A549 (cell line): ENCODE measurements at regions not wholly inside any gene's neighbourhood (a gene's known extent, or its start where the extent isn't known, plus 50 kb on each side); places are given as distances from the start of the nearest gene placed in this dataset.
"Not testable (repeated sequence)": the region's sequence is repeated elsewhere in the genome, so short reads cannot be mapped to it uniquely, and the experiment has no call there.

ENCODE experiments used
- ATAC-seq, 2 experiments: fragments of 200-7000 bp in 1 of 2; fragments of >200 bp in 1 of 2; cut with Nextera tagmentation in 1 of 2; cut with Tn5 transposase in 1 of 2; 3 replicates each; pipeline versions ENCODE4 v1.8.0 to v1.9.1; 2018 to 2020; ENCODE audit warnings: mild to moderate bottlenecking in 1 of 2, moderate library complexity in 1 of 2
- CTCF ChIA-PET: fragments of 300-600 bp; sonication (Branson Sonifier 250); formaldehyde crosslinking; extraction: SDS; loops from one replicate; lab custom pipeline; 2021; ENCODE audit warnings: antibody characterized with exemption, inconsistent platforms; lab: Yijun Ruan, JAX
- POLR2A ChIA-PET: fragments of 350-600 bp; formaldehyde crosslinking; extraction: SDS; loops from one replicate; lab custom pipeline; 2021; ENCODE audit warnings: antibody characterized with exemption, inconsistent platforms; lab: Yijun Ruan, JAX
- DNase-seq, 2 experiments: peaks; one replicate each; pipeline versions ENCODE4 v3.0.0 to v3.0.0-alpha.2; 2011 to 2016; ENCODE audit warnings: low read depth in 1 of 2, low spot score in 1 of 2
- FAIRE-seq: peaks from 2 replicates; lab custom pipeline; 2011; peaks lifted over from hg19 to GRCh38; lab: Jason Lieb, UNC
- H3K27ac ChIP-seq, 2 experiments: fragments of >200 bp; sonication (Bioruptor Twin); formaldehyde crosslinking; 3 replicates each; pipeline ENCODE4 v1.5.1; 2016 to 2017
- H3K4me1 ChIP-seq: fragments of >200 bp; sonication (Bioruptor Twin); formaldehyde crosslinking; 3 replicates; pipeline ENCODE4 v1.6.1; 2016
- H3K4me2 ChIP-seq: fragments of >200 bp; sonication (Bioruptor Twin); formaldehyde crosslinking; 3 replicates; pipeline ENCODE4 v1.6.1; 2016
- H3K4me3 ChIP-seq: fragments of >200 bp; sonication (Bioruptor Twin); formaldehyde crosslinking; 3 replicates; pipeline ENCODE4 v1.5.1; 2016
- H3K9me3 ChIP-seq: fragments of >200 bp; sonication (Bioruptor Twin); formaldehyde crosslinking; 3 replicates; pipeline ENCODE4 v1.6.1; 2016
- BCL3 ChIP-seq: fragments of >200 bp; sonication (Bioruptor Twin); formaldehyde crosslinking; IDR thresholded peaks from 3 replicates; pipeline ENCODE4 v1.6.1; 2016
- CBX2 ChIP-seq: fragments of 200-600 bp; sonication (generic); IDR thresholded peaks from 2 replicates; pipeline ENCODE4 v1.6.1; 2016; ENCODE audit warnings: low read depth, mild to moderate bottlenecking, borderline replicate concordance
- CBX8 ChIP-seq: fragments of 200-600 bp; sonication (generic); IDR thresholded peaks from 2 replicates; pipeline ENCODE4 v1.6.1; 2016
- CHD4 ChIP-seq: fragments of 200-600 bp; sonication (generic); IDR thresholded peaks from 2 replicates; pipeline ENCODE4 v1.6.1; 2016; ENCODE audit warnings: antibody characterized with exemption, mild to moderate bottlenecking, borderline replicate concordance
- EHF ChIP-seq: fragments of 250-450 bp; sonication (Bioruptor Pico); IDR thresholded peaks from 2 replicates; pipeline ENCODE4 v1.5.0; 2020; ENCODE audit warnings: mild to moderate bottlenecking
- EHMT2 ChIP-seq: fragments of 200-600 bp; sonication (generic); IDR thresholded peaks from 2 replicates; pipeline ENCODE4 v1.6.1; 2016; ENCODE audit warnings: antibody characterized with exemption, low read depth, mild to moderate bottlenecking, moderate library complexity
- FOSL2 ChIP-seq, 2 experiments: fragments of 450-650 bp in 1 of 2; fragments of >200 bp in 1 of 2; sonication (Bioruptor Twin) in 1 of 2; formaldehyde crosslinking; IDR thresholded peaks; 2 replicates each; pipeline versions ENCODE4 v1.5.0 to v1.6.1; 2016 to 2020; ENCODE audit warnings: mild to moderate bottlenecking in 1 of 2, moderate library complexity in 1 of 2
- GATA3 ChIP-seq: IDR thresholded peaks from 2 replicates; pipeline ENCODE4 v1.6.1; 2012; ENCODE audit warnings: borderline replicate concordance
- HES2 ChIP-seq: fragments of >200 bp; sonication (Bioruptor Twin); formaldehyde crosslinking; IDR thresholded peaks from 2 replicates; pipeline ENCODE4 v1.6.1; 2016
- HEYL ChIP-seq: fragments of 250-450 bp; sonication (Bioruptor Pico); IDR thresholded peaks from 2 replicates; pipeline ENCODE4 v1.8.0; 2021; ENCODE audit warnings: mild to moderate bottlenecking, moderate library complexity
- HMGXB4 ChIP-seq: fragments of 250-450 bp; sonication (Bioruptor Pico); IDR thresholded peaks from 2 replicates; pipeline ENCODE4 v1.5.0; 2021; ENCODE audit warnings: mild to moderate bottlenecking, moderate library complexity, borderline replicate concordance
- HOXA7 ChIP-seq: fragments of 250-450 bp; sonication (Bioruptor Pico); IDR thresholded peaks from 2 replicates; pipeline ENCODE4 v1.5.0; 2020; ENCODE audit warnings: mild to moderate bottlenecking, moderate library complexity
- KDM5A ChIP-seq: fragments of 200-600 bp; sonication (generic); IDR thresholded peaks from 2 replicates; pipeline ENCODE4 v1.6.1; 2016; ENCODE audit warnings: antibody characterized with exemption, mild to moderate bottlenecking
- MAX ChIP-seq: IDR thresholded peaks from 2 replicates; pipeline ENCODE4 v1.6.1; 2012
- MAZ ChIP-seq: fragments of 150-350 bp; IDR thresholded peaks from 2 replicates; pipeline ENCODE4 v1.6.1; 2014; ENCODE audit warnings: antibody characterized with exemption, low read depth, low read length, borderline replicate concordance
- POLR2A ChIP-seq: IDR thresholded peaks from 2 replicates; pipeline ENCODE4 v1.6.1; 2012; ENCODE audit warnings: mild to moderate bottlenecking, low read length
- RARB ChIP-seq: fragments of 250-450 bp; sonication (Bioruptor Pico); IDR thresholded peaks from 2 replicates; pipeline ENCODE4 v1.8.0; 2021; ENCODE audit warnings: mild to moderate bottlenecking, moderate library complexity
- USF2 ChIP-seq: fragments of 450-650 bp; IDR thresholded peaks from 2 replicates; pipeline ENCODE4 v1.6.1; 2014; ENCODE audit warnings: antibody characterized with exemption
- ZC3H11A ChIP-seq: fragments of 450-650 bp; IDR thresholded peaks from 2 replicates; pipeline ENCODE4 v1.6.1; 2014; ENCODE audit warnings: antibody characterized with exemption, mild to moderate bottlenecking
- ZNF302 ChIP-seq: fragments of 250-450 bp; sonication (Bioruptor Pico); IDR thresholded peaks from 2 replicates; pipeline ENCODE4 v1.9.0; 2021; ENCODE audit warnings: inconsistent platforms, mild to moderate bottlenecking, moderate library complexity
- WGBS: methylation state at CpG from one replicate; pipeline ENCODE4 v1.1.6; 2017; ENCODE audit errors: missing lambda C conversion rate; 5-methylcytosine and 5-hydroxymethylcytosine counted together

GRCh38 chr5:165039748-165040147, 1534.3 kb downstream of the MAT2B start:
- no peaks in the 10 kb centered on the region for H3K4me1 ChIP-seq
- no peak for TF ChIP-seq RARB (CRISPR knock-in tag)
- TF ChIP-seq MAZ: no peak
- no peak for TF ChIP-seq EHMT2
- no peak for TF ChIP-seq EHF (CRISPR knock-in tag)
- no peak for TF ChIP-seq USF2
- no peak for TF ChIP-seq HES2
- no peak for TF ChIP-seq ZNF302
- TF ChIP-seq CBX8: no peak
- no peak for TF ChIP-seq ZC3H11A
- no peak for TF ChIP-seq CHD4
- TF ChIP-seq CBX2: no peak
- no peak for TF ChIP-seq KDM5A
- no peak for TF ChIP-seq BCL3
- ChIA-PET POLR2A (no interaction called here), CTCF (interaction anchor here (0.6 kb wide), 1 partner anchor 106 kb away, joined by 3 read pairs; no protein-coding TSS in a partner anchor)
- WGBS: 2% methylated on average over 3 of the region's 3 CpGs
- no peak overlapping the region for H3K4me3 ChIP-seq
- no peaks in the 10 kb centered on the region for H3K9me3 ChIP-seq
- ATAC-seq: no peak
- no peak overlapping the region for H3K4me2 ChIP-seq
- H3K27ac ChIP-seq: no peak overlapping the region
- no peak for FAIRE-seq
- no peak for DNase-seq

GRCh38 chr5:165045941-165046340, 1540.5 kb downstream of the MAT2B start:
- DNase-seq, H3K27ac ChIP-seq, H3K9me3 ChIP-seq, FAIRE-seq, H3K4me1 ChIP-seq, CTCF ChIA-PET, H3K4me2 ChIP-seq, H3K4me3 ChIP-seq, POLR2A ChIA-PET, ATAC-seq: not testable (repeated sequence)
- 11% methylated on average over 3 of the region's 7 CpGs for WGBS

GRCh38 chr5:165055476-165055875, 1550.1 kb downstream of the MAT2B start:
- ATAC-seq: no peak
- POLR2A ChIA-PET: no interaction called here
- no peaks in the 10 kb centered on the region for H3K4me1 ChIP-seq
- H3K4me2 ChIP-seq: no peak overlapping the region
- no peaks in the 10 kb centered on the region for H3K9me3 ChIP-seq
- DNase-seq: no peak
- H3K27ac ChIP-seq: no peak overlapping the region
- no peak overlapping the region for H3K4me3 ChIP-seq
- 0% methylated on average over 1 of the region's 1 CpG for WGBS
- CTCF ChIA-PET: no interaction called here
- no peak for FAIRE-seq
- no peak for TF ChIP-seq FOSL2 (IDR thresholded peaks at IDR 0.05)
- TF ChIP-seq FOSL2 (CRISPR knock-in tag; IDR thresholded peaks at IDR 0.05): no peak
- no peak for TF ChIP-seq MAX
- TF ChIP-seq HOXA7 (CRISPR knock-in tag): no peak
- no peak for TF ChIP-seq POLR2A
- no peak for TF ChIP-seq BCL3
- no peak for TF ChIP-seq HMGXB4 (CRISPR knock-in tag)
- no peak for TF ChIP-seq EHF (CRISPR knock-in tag)
- no peak for TF ChIP-seq GATA3
- no peak for TF ChIP-seq HEYL (CRISPR knock-in tag)
- no peak for TF ChIP-seq CHD4
